ENCODE measurements at regions not wholly inside any gene's neighbourhood (a gene's known extent, or its start where the extent isn't known, plus 50 kb on each side); places are given as distances from the start of the nearest gene placed in this dataset.

DNA sequence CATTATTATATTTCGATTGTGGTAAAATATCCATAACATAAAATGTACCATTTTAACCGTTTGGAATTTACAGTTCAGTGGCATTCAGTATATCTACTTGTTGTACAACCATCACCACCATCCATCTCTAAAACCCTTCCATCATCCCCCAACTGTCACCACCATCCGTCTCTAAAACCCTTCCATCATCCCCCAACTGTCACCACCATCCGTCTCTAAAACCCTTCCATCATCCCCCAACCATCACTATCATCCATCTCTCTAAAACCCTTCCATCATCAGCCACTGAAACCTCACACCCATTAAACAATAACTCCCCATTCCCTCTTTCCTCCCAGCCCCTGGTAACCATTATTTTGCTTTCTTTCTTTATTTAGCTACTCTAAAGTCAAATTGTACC is 144.2 kb upstream of the EEA1 start:
- Mint-ChIP-seq H3K4me3 (no peak overlapping the region), H3K27ac (no peak overlapping the region), H3K4me1 (ENCODE audit: low read depth) (no peaks in the 10 kb centered on the region), H3K27me3 (peaks cover 12% of the 10 kb centered on the region), H3K9me3 (no peaks in the 10 kb centered on the region), H3K36me3 (ENCODE audit: low read depth) (no peaks in the 10 kb centered on the region)

DNA sequence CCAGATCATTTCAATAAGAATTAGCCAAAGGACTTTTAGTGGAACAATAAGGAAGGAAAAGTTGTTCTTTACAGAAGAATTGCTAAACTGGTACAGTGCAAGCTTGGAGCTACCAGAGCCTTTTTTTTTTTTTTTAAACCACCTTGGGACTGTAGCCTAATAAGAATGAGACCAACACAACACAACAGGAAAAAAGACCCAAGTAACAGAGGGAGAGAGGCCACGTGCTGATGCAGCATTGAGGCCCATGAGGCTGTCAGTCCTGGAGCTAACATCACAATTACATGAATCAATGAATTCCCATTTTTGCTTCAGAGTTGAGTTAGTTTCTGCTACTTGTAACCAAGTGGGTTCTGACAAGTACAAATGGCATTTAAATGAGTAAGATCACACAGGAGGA is 149.0 kb upstream of the EEA1 start:
- Mint-ChIP-seq H3K27ac (no peak overlapping the region), H3K9me3 (no peaks in the 10 kb centered on the region), H3K4me1 (ENCODE audit: low read depth) (no peaks in the 10 kb centered on the region), H3K27me3 (peaks cover 4% of the 10 kb centered on the region), H3K36me3 (ENCODE audit: low read depth) (no peaks in the 10 kb centered on the region), H3K4me3 (no peak overlapping the region)

DNA sequence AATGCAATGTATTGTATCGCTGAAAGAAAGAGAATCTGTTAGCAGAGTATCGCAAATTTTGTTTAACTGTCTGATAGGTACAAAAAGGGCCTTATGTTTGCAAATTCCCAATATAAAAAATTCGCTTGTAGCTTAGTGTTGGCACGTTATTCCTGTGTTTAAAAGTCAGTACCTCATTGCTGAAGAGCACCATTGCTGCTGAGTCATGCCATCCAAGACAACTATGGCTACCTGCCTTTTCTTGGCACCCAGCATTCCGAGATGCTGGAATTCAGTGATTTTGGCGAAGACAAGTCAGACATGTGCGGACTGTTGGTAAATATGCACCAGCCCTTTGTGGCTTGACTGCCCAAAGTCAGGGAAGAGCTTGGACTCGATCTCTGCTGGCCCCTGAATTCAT is 149.5 kb upstream of the EEA1 start:
- H3K4me3 Mint-ChIP-seq, result no peak overlapping the region
- H3K9me3 Mint-ChIP-seq, result no peaks in the 10 kb centered on the region
- H3K27ac Mint-ChIP-seq, result no peak overlapping the region
- no peaks in the 10 kb centered on the region for H3K4me1 Mint-ChIP-seq (ENCODE audit: low read depth)
- H3K27me3 Mint-ChIP-seq, result peaks cover 4% of the 10 kb centered on the region
- no peaks in the 10 kb centered on the region for H3K36me3 Mint-ChIP-seq (ENCODE audit: low read depth)

- Mint-ChIP-seq H3K27me3 (peaks cover 4% of the 10 kb centered on the region), H3K4me3 (no peak overlapping the region), H3K27ac (no peak overlapping the region), H3K9me3 (no peaks in the 10 kb centered on the region), H3K36me3 (ENCODE audit: low read depth) (no peaks in the 10 kb centered on the region), H3K4me1 (ENCODE audit: low read depth) (no peaks in the 10 kb centered on the region)
These were observed 150.2 kb upstream of the EEA1 start for GRCh38 chr12:93079271-93079670.

GRCh38 chr12:93079976-93080375 is 150.9 kb upstream of the EEA1 start:
- Mint-ChIP-seq H3K4me1 (ENCODE audit: low read depth) (no peaks in the 10 kb centered on the region), H3K27me3 (peaks cover 4% of the 10 kb centered on the region), H3K4me3 (no peak overlapping the region), H3K27ac (no peak overlapping the region), H3K9me3 (no peaks in the 10 kb centered on the region), H3K36me3 (ENCODE audit: low read depth) (no peaks in the 10 kb centered on the region)

DNA sequence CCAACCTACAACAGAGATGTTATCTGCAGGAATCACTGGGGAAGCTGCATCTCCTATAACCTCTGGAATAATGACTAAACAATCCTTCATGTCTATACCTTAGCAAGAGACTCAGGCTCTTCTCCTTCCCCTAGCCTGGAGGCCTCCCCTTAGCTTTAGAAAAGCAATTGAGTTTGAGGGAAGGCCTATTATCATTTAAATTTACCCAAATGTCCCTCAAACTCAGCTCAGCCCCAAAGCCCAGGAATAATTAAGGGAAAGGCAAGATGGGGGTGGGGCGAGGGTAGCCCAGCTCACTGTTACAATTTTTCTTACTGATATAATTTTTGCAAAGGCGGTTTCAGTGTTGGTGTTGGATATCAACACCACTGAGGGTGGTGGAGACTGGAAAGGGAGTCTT is 151.4 kb upstream of the EEA1 start:
- Mint-ChIP-seq H3K36me3 (ENCODE audit: low read depth) (no peaks in the 10 kb centered on the region), H3K9me3 (no peaks in the 10 kb centered on the region), H3K4me3 (no peak overlapping the region), H3K27ac (no peak overlapping the region), H3K27me3 (peaks cover 3% of the 10 kb centered on the region), H3K4me1 (ENCODE audit: low read depth) (no peaks in the 10 kb centered on the region)

DNA sequence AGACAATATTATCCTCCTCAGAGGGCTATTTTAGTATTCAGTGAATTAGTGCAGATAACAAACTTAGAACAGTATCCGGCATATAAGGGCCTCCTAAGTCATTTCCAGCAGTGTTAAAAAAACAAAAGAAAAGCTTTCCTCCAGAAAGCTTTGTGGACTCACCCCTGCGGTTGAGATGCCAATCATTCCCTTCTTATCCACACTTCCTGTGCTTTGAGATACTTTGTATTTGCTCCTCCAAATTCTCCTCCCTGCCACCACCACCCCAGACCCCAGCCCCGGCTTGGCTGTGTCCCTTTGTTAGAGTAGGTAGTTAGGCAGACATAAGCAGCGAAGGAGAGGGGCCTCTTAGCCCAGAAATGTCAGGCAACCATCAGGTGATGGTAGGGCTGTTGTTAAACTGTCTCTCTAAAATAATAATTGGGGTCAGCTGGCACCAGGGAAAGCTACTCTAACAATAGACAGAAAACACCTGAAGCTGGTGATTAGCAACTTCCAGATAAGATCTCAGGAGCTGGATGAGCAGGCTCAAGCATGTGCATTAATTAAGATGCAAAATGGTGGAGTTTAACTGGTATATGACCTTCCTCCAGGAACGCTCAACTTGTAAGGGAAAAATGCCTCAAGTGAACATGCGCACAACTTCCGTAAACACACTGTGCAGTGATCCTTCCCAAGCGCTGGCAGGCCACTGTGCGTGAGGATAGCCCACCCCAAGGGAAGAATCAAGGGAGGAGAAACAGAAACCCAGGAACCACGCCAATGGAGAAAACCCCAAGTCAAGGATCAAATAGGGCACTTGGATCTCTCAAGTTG is 152.1 kb upstream of the EEA1 start:
- H3K36me3 Mint-ChIP-seq (ENCODE audit: low read depth), result no peaks in the 10 kb centered on the region

DNA sequence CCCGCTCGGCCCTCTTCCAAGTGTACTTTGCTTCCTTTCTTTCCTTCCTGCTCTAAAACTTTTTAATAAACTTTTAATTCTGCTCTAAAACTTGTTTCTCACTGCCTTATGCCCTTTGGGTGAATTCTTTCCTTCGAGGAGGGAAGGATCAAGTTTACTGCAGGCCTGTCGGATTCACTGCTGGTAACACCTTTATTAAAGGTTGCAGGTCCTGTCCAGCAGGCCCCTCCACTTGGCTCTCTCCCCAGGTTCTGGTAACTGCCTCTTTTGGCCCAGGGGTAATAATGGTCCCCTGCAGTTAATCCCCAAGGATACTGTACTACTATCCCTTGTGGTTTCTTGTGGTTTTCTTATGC is 152.7 kb upstream of the EEA1 start:
- H3K27me3 Mint-ChIP-seq, result no peaks in the 10 kb centered on the region
- H3K27ac Mint-ChIP-seq, result no peak overlapping the region
- peaks cover 7% of the 10 kb centered on the region for H3K9me3 Mint-ChIP-seq
- H3K4me3 Mint-ChIP-seq, result no peak overlapping the region
- H3K4me1 Mint-ChIP-seq (ENCODE audit: low read depth), result no peaks in the 10 kb centered on the region
- H3K36me3 Mint-ChIP-seq (ENCODE audit: low read depth), result no peaks in the 10 kb centered on the region

More for the DNA sequence above, 152.1 kb upstream of the EEA1 start:
- Mint-ChIP-seq H3K4me1 (ENCODE audit: low read depth) (no peaks in the 10 kb centered on the region), H3K27ac (no peak overlapping the region), H3K9me3 (peaks cover under 1% of the 10 kb centered on the region), H3K27me3 (no peaks in the 10 kb centered on the region), H3K4me3 (no peak overlapping the region)

DNA sequence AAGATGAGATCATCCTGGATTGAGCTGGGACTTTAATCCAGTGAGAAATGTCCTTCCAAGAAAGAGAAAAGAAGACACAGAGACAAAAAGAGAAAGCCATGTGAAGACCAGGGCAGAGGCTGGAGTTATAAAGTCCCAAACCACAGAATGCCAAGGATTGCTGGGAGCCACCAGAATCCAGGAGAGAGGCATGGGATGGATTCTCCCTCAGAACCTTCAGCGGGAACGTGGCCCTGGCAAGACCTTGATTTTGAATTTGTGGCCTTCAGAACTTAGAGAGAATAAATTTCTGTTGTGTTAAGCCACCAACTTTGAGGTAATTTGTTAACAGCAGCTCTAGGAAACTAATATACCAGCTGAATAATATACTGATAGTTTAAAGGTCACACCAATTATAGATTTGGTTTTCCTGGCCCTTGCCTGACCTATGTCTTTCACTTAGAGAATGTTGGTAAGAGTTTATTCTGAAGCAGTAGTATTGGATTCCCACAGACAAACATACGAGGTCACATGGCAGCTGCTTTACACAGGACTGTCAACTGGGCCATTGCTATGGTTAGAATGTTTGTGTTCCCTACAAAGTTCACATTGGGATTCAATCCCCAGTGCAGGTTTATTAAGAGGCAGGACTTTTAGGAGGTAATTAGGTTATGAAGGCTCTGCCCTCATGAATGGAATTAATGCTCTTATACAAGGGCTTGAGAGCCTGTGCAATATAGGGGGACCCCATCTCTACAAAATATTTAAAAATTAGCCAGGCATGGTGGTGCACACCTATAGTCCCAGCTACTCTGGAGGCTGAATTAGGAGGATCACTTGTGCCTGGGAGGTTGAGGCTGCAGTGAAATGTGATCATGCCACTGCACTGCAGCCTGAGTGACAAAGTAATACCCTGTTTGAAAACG is 156.5 kb upstream of the EEA1 start:
- no peaks in the 10 kb centered on the region for H3K27me3 Mint-ChIP-seq

GRCh38 chr12:93086288-93086727 is 157.2 kb upstream of the EEA1 start:
- Mint-ChIP-seq H3K9me3 (peaks cover 7% of the 10 kb centered on the region), H3K36me3 (ENCODE audit: low read depth) (no peaks in the 10 kb centered on the region), H3K4me1 (ENCODE audit: low read depth) (peaks cover 19% of the 10 kb centered on the region), H3K27me3 (no peaks in the 10 kb centered on the region), H3K27ac (no peak overlapping the region), H3K4me3 (no peak overlapping the region)

More for the DNA sequence above, 156.5 kb upstream of the EEA1 start:
- Mint-ChIP-seq H3K4me3 (no peak overlapping the region), H3K9me3 (peaks cover 7% of the 10 kb centered on the region), H3K36me3 (ENCODE audit: low read depth) (no peaks in the 10 kb centered on the region), H3K4me1 (ENCODE audit: low read depth) (peaks cover 13% of the 10 kb centered on the region), H3K27ac (no peak overlapping the region)

- Mint-ChIP-seq H3K27ac (no peak overlapping the region), H3K27me3 (no peaks in the 10 kb centered on the region)
These were observed 158.9 kb upstream of the EEA1 start for GRCh38 chr12:93087840-93088610.

GRCh38 chr12:93089805-93090569 is 160.9 kb upstream of the EEA1 start:
- H3K4me1 Mint-ChIP-seq (ENCODE audit: low read depth), result peaks cover 28% of the 10 kb centered on the region
- no peaks in the 10 kb centered on the region for H3K27me3 Mint-ChIP-seq
- peak overlapping the region; percentile 42 for H3K27ac Mint-ChIP-seq
- H3K4me3 Mint-ChIP-seq, result no peak overlapping the region
- H3K36me3 Mint-ChIP-seq (ENCODE audit: low read depth), result no peaks in the 10 kb centered on the region
- H3K9me3 Mint-ChIP-seq, result peaks cover 7% of the 10 kb centered on the region

More at GRCh38 chr12:93087840-93088610, 158.9 kb upstream of the EEA1 start:
- Mint-ChIP-seq H3K9me3 (peaks cover 7% of the 10 kb centered on the region), H3K4me3 (no peak overlapping the region), H3K36me3 (ENCODE audit: low read depth) (no peaks in the 10 kb centered on the region), H3K4me1 (ENCODE audit: low read depth) (peaks cover 26% of the 10 kb centered on the region)

GRCh38 chr12:93090731-93091172 is 161.7 kb upstream of the EEA1 start:
- no peaks in the 10 kb centered on the region for H3K27me3 Mint-ChIP-seq
- no peaks in the 10 kb centered on the region for H3K36me3 Mint-ChIP-seq (ENCODE audit: low read depth)
- H3K9me3 Mint-ChIP-seq, result peaks cover 7% of the 10 kb centered on the region
- peaks cover 34% of the 10 kb centered on the region for H3K4me1 Mint-ChIP-seq (ENCODE audit: low read depth)
- peak overlapping the region; percentile 42 for H3K27ac Mint-ChIP-seq
- H3K4me3 Mint-ChIP-seq, result no peak overlapping the region

Measured in stimulated activated naive CD8-positive, alpha-beta T cell treated with anti-CD3 and anti-CD28 coated beads, Interleukin-15, Interleukin-2, amounts not matched to agents 100 ng/mL and 50 ng/mL, for 24 hours (primary cell).